ENCODE measurements at regions not wholly inside any gene's neighbourhood (a gene's known extent, or its start where the extent isn't known, plus 50 kb on each side); places are given as distances from the start of the nearest gene placed in this dataset.
"Not testable (repeated sequence)": the region's sequence is repeated elsewhere in the genome, so short reads cannot be mapped to it uniquely, and the experiment has no call there.

- H3K27ac ChIP-seq (ENCODE audit: low read length) = no peak overlapping the region
- H3K36me3 ChIP-seq (ENCODE audit: control insufficient read depth in 1 of 2, insufficient read depth in 2 of 2, low read length in 2 of 2) = no peaks in the 10 kb centered on the region
- peaks cover 0 to 7% of the 10 kb centered on the region in 2 donors for H3K9me3 ChIP-seq (ENCODE audit: control insufficient read depth in 1 of 2, low read length in 2 of 2)
Observed at GRCh38 chr15:49723981-49724380, 103.1 kb downstream of the DTWD1 start.

GRCh38 chr15:49731187-49732099 is 110.6 kb downstream of the DTWD1 start:
- no peaks in the 10 kb centered on the region for H3K9me3 ChIP-seq (ENCODE audit: control insufficient read depth in 1 of 2, low read length in 2 of 2)
- no peak overlapping the region for H3K27ac ChIP-seq (ENCODE audit: low read length)
- no peak overlapping the region for H3K4me3 ChIP-seq (ENCODE audit: low read depth in 1 of 2, low read length in 2 of 2)
- H3K36me3 ChIP-seq (ENCODE audit: control insufficient read depth in 1 of 2, insufficient read depth in 2 of 2, low read length in 2 of 2) = no peaks in the 10 kb centered on the region
- no peaks in the 10 kb centered on the region for H3K27me3 ChIP-seq (ENCODE audit: low read depth, low read length)
- H3K4me1 ChIP-seq (ENCODE audit: control insufficient read depth in 1 of 2, insufficient read depth in 2 of 2, low read length in 2 of 2) = no peaks in the 10 kb centered on the region

More at GRCh38 chr15:49723981-49724380, 103.1 kb downstream of the DTWD1 start:
- Histone ChIP-seq H3K4me3 (ENCODE audit: low read depth in 1 of 2, low read length in 2 of 2) (no peak overlapping the region), H3K27me3 (ENCODE audit: low read depth, low read length) (no peaks in the 10 kb centered on the region), H3K4me1 (ENCODE audit: control insufficient read depth in 1 of 2, insufficient read depth in 2 of 2, low read length in 2 of 2) (no peaks in the 10 kb centered on the region)

- H3K36me3 ChIP-seq (ENCODE audit: control insufficient read depth in 1 of 2, insufficient read depth in 2 of 2, low read length in 2 of 2); H3K4me1 ChIP-seq (ENCODE audit: control insufficient read depth in 1 of 2, insufficient read depth in 2 of 2, low read length in 2 of 2); H3K4me3 ChIP-seq (ENCODE audit: low read depth in 1 of 2, low read length in 2 of 2); H3K9me3 ChIP-seq (ENCODE audit: control insufficient read depth in 1 of 2, low read length in 2 of 2); H3K27ac ChIP-seq (ENCODE audit: low read length); H3K27me3 ChIP-seq (ENCODE audit: low read depth, low read length): not testable (repeated sequence)
Observed at GRCh38 chr15:49732109-49732508, 111.3 kb downstream of the DTWD1 start.

- not testable (repeated sequence) for H3K27ac ChIP-seq (ENCODE audit: low read length); H3K36me3 ChIP-seq (ENCODE audit: control insufficient read depth in 1 of 2, insufficient read depth in 2 of 2, low read length in 2 of 2); H3K4me1 ChIP-seq (ENCODE audit: control insufficient read depth in 1 of 2, insufficient read depth in 2 of 2, low read length in 2 of 2); H3K4me3 ChIP-seq (ENCODE audit: low read depth in 1 of 2, low read length in 2 of 2); H3K27me3 ChIP-seq (ENCODE audit: low read depth, low read length); H3K9me3 ChIP-seq (ENCODE audit: control insufficient read depth in 1 of 2, low read length in 2 of 2)
Observed at GRCh38 chr15:49734089-49734488, 113.2 kb downstream of the DTWD1 start.

GRCh38 chr15:49734831-49735508 is 114.1 kb downstream of the DTWD1 start:
- H3K9me3 ChIP-seq (ENCODE audit: control insufficient read depth in 1 of 2, low read length in 2 of 2) = no peaks in the 10 kb centered on the region
- no peaks in the 10 kb centered on the region for H3K27me3 ChIP-seq (ENCODE audit: low read depth, low read length)
- no peaks in the 10 kb centered on the region for H3K36me3 ChIP-seq (ENCODE audit: control insufficient read depth in 1 of 2, insufficient read depth in 2 of 2, low read length in 2 of 2)
- no peak overlapping the region for H3K27ac ChIP-seq (ENCODE audit: low read length)
- H3K4me3 ChIP-seq (ENCODE audit: low read depth in 1 of 2, low read length in 2 of 2) = no peak overlapping the region
- no peaks in the 10 kb centered on the region for H3K4me1 ChIP-seq (ENCODE audit: control insufficient read depth in 1 of 2, insufficient read depth in 2 of 2, low read length in 2 of 2)

GRCh38 chr15:49737127-49737526 is 116.3 kb downstream of the DTWD1 start:
- Histone ChIP-seq H3K9me3 (ENCODE audit: control insufficient read depth in 1 of 2, low read length in 2 of 2) (no peaks in the 10 kb centered on the region), H3K4me1 (ENCODE audit: control insufficient read depth in 1 of 2, insufficient read depth in 2 of 2, low read length in 2 of 2) (no peaks in the 10 kb centered on the region), H3K36me3 (ENCODE audit: control insufficient read depth in 1 of 2, insufficient read depth in 2 of 2, low read length in 2 of 2) (no peaks in the 10 kb centered on the region), H3K27ac (ENCODE audit: low read length) (no peak overlapping the region), H3K27me3 (ENCODE audit: low read depth, low read length) (no peaks in the 10 kb centered on the region), H3K4me3 (ENCODE audit: low read depth in 1 of 2, low read length in 2 of 2) (no peak overlapping the region)

- Histone ChIP-seq H3K27me3 (ENCODE audit: low read depth, low read length) (no peaks in the 10 kb centered on the region), H3K36me3 (ENCODE audit: control insufficient read depth in 1 of 2, insufficient read depth in 2 of 2, low read length in 2 of 2) (no peaks in the 10 kb centered on the region)
Observed at GRCh38 chr15:49741712-49742111, 120.9 kb downstream of the DTWD1 start.

GRCh38 chr15:49742381-49742780 is 121.5 kb downstream of the DTWD1 start:
- H3K27ac ChIP-seq (ENCODE audit: low read length) = no peak overlapping the region
- no peaks in the 10 kb centered on the region for H3K4me1 ChIP-seq (ENCODE audit: control insufficient read depth in 1 of 2, insufficient read depth in 2 of 2, low read length in 2 of 2)
- H3K4me3 ChIP-seq (ENCODE audit: low read depth in 1 of 2, low read length in 2 of 2) = no peak overlapping the region
- no peaks in the 10 kb centered on the region for H3K27me3 ChIP-seq (ENCODE audit: low read depth, low read length)
- no peaks in the 10 kb centered on the region for H3K9me3 ChIP-seq (ENCODE audit: control insufficient read depth in 1 of 2, low read length in 2 of 2)
- H3K36me3 ChIP-seq (ENCODE audit: control insufficient read depth in 1 of 2, insufficient read depth in 2 of 2, low read length in 2 of 2) = no peaks in the 10 kb centered on the region

More at GRCh38 chr15:49741712-49742111, 120.9 kb downstream of the DTWD1 start:
- Histone ChIP-seq H3K27ac (ENCODE audit: low read length) (no peak overlapping the region), H3K4me1 (ENCODE audit: control insufficient read depth in 1 of 2, insufficient read depth in 2 of 2, low read length in 2 of 2) (no peaks in the 10 kb centered on the region), H3K4me3 (ENCODE audit: low read depth in 1 of 2, low read length in 2 of 2) (no peak overlapping the region), H3K9me3 (ENCODE audit: control insufficient read depth in 1 of 2, low read length in 2 of 2) (no peaks in the 10 kb centered on the region)

GRCh38 chr15:49747340-49747739 is 126.5 kb downstream of the DTWD1 start:
- no peaks in the 10 kb centered on the region for H3K4me1 ChIP-seq (ENCODE audit: control insufficient read depth in 1 of 2, insufficient read depth in 2 of 2, low read length in 2 of 2)
- H3K27ac ChIP-seq (ENCODE audit: low read length) = no peak overlapping the region
- H3K9me3 ChIP-seq (ENCODE audit: control insufficient read depth in 1 of 2, low read length in 2 of 2) = no peaks in the 10 kb centered on the region
- H3K4me3 ChIP-seq (ENCODE audit: low read depth in 1 of 2, low read length in 2 of 2) = no peak overlapping the region
- no peaks in the 10 kb centered on the region for H3K36me3 ChIP-seq (ENCODE audit: control insufficient read depth in 1 of 2, insufficient read depth in 2 of 2, low read length in 2 of 2)
- no peaks in the 10 kb centered on the region for H3K27me3 ChIP-seq (ENCODE audit: low read depth, low read length)

- Histone ChIP-seq H3K4me1 (ENCODE audit: control insufficient read depth in 1 of 2, insufficient read depth in 2 of 2, low read length in 2 of 2) (no peaks in the 10 kb centered on the region), H3K36me3 (ENCODE audit: control insufficient read depth in 1 of 2, insufficient read depth in 2 of 2, low read length in 2 of 2) (no peaks in the 10 kb centered on the region), H3K4me3 (ENCODE audit: low read depth in 1 of 2, low read length in 2 of 2) (no peak overlapping the region), H3K27me3 (ENCODE audit: low read depth, low read length) (no peaks in the 10 kb centered on the region), H3K27ac (ENCODE audit: low read length) (no peak overlapping the region), H3K9me3 (ENCODE audit: control insufficient read depth in 1 of 2, low read length in 2 of 2) (no peaks in the 10 kb centered on the region)
Observed at GRCh38 chr15:49748791-49749190, 127.9 kb downstream of the DTWD1 start.

GRCh38 chr15:49750553-49750952 is 129.7 kb downstream of the DTWD1 start:
- H3K27ac ChIP-seq (ENCODE audit: low read length) = no peak overlapping the region
- H3K4me3 ChIP-seq (ENCODE audit: low read depth in 1 of 2, low read length in 2 of 2) = no peak overlapping the region
- no peaks in the 10 kb centered on the region for H3K9me3 ChIP-seq (ENCODE audit: control insufficient read depth in 1 of 2, low read length in 2 of 2)
- no peaks in the 10 kb centered on the region for H3K27me3 ChIP-seq (ENCODE audit: low read depth, low read length)
- H3K36me3 ChIP-seq (ENCODE audit: control insufficient read depth in 1 of 2, insufficient read depth in 2 of 2, low read length in 2 of 2) = no peaks in the 10 kb centered on the region
- H3K4me1 ChIP-seq (ENCODE audit: control insufficient read depth in 1 of 2, insufficient read depth in 2 of 2, low read length in 2 of 2) = no peaks in the 10 kb centered on the region

Measured in muscle layer of duodenum (tissue), 2 donors.